Progenitor cell of endocrine pancreas (in vitro differentiated cells): ENCODE measurements at regions not wholly inside any gene's neighbourhood (a gene's known extent, or its start where the extent isn't known, plus 50 kb on each side); places are given as distances from the start of the nearest gene placed in this dataset.
"Not testable (repeated sequence)": the region's sequence is repeated elsewhere in the genome, so short reads cannot be mapped to it uniquely, and the experiment has no call there.

Source experiments
- DNase-seq: peaks from one replicate; pipeline ENCODE4 v3.0.0; 2021; ENCODE audit warnings: low spot score; ENCODE audit not compliant: unreplicated experiment
- H3K27ac Mint-ChIP-seq: 2 replicates; pipeline ENCODE4 v1.8.0; 2021; ENCODE audit warnings: mild to moderate bottlenecking, moderate library complexity, mixed read lengths
- H3K27me3 Mint-ChIP-seq: 2 replicates; pipeline ENCODE4 v1.8.0; 2021; ENCODE audit warnings: mixed read lengths
- H3K36me3 Mint-ChIP-seq: 2 replicates; pipeline ENCODE4 v1.8.0; 2022; ENCODE audit warnings: mixed read lengths; ENCODE audit not compliant: insufficient read depth
- H3K4me1 Mint-ChIP-seq: 2 replicates; pipeline ENCODE4 v1.8.0; 2021; ENCODE audit warnings: low read depth, mixed read lengths
- H3K4me3 Mint-ChIP-seq: 2 replicates; pipeline ENCODE4 v1.8.0; 2021; ENCODE audit warnings: low read depth, mild to moderate bottlenecking, moderate library complexity, mixed read lengths
- H3K9me3 Mint-ChIP-seq: 2 replicates; pipeline ENCODE4 v1.8.0; 2021; ENCODE audit warnings: low read depth, mixed read lengths
- CTCF ChIP-seq: fragments of 200-600 bp; sonication (generic); IDR thresholded peaks from one replicate; pipeline ENCODE4 v1.5.0; 2021; ENCODE audit warnings: antibody characterized with exemption, mild to moderate bottlenecking; ENCODE audit not compliant: unreplicated experiment

DNA sequence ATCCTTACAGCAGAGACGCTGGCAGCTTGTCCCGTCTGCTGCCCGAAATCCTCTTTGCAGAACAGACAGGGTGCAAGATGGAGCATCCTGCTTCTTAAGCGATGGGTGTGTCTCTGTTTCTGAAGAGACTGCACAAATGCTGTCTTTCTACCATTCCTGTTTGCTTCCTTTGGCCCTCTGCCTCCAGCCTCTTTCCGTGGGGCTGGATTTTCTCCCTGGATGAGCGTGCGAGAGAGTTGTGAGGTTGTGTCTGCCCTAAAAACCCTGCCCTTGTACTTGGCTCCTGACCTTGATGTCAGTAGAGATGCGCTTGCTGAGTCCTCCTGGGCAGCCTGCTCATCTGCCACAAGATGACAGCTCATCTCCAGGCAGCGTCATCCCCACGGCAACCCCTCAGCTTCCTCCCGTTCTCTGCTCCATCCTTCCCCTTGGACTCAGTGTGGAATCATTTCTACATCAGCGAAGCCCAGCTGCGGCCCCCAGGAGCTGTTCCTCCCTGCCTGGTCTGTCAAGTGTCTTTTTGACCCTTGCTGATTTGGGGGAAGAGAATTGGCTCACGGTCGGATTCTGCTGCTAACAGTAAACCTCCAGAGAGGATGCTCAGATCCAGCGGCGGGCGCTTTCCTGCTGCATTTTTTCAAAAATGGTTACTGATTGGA lies 246.2 kb downstream of the ASMT start:
- Mint-ChIP-seq H3K4me1 (no peaks in the 10 kb centered on the region), H3K27ac (peak overlapping the region; percentile 25), H3K27me3 (no peaks in the 10 kb centered on the region), H3K36me3 (no peaks in the 10 kb centered on the region), H3K9me3 (no peaks in the 10 kb centered on the region), H3K4me3 (no peak overlapping the region)
- no peak for TF ChIP-seq CTCF
- no peak for DNase-seq

- not testable (repeated sequence) for H3K36me3 Mint-ChIP-seq, H3K4me1 Mint-ChIP-seq, H3K9me3 Mint-ChIP-seq, DNase-seq, H3K27me3 Mint-ChIP-seq, H3K4me3 Mint-ChIP-seq, H3K27ac Mint-ChIP-seq
Measured at GRCh38 chrX:1863995-1864394, 249.1 kb downstream of the ASMT start.

- Mint-ChIP-seq H3K27ac (no peak overlapping the region), H3K27me3 (peaks cover 5% of the 10 kb centered on the region), H3K36me3 (no peaks in the 10 kb centered on the region), H3K4me3 (no peak overlapping the region), H3K9me3 (no peaks in the 10 kb centered on the region), H3K4me1 (no peaks in the 10 kb centered on the region)
- TF ChIP-seq CTCF, result no peak
- DNase-seq, result no peak
Measured at GRCh38 chrX:1870421-1870820, 255.6 kb downstream of the ASMT start.

DNA sequence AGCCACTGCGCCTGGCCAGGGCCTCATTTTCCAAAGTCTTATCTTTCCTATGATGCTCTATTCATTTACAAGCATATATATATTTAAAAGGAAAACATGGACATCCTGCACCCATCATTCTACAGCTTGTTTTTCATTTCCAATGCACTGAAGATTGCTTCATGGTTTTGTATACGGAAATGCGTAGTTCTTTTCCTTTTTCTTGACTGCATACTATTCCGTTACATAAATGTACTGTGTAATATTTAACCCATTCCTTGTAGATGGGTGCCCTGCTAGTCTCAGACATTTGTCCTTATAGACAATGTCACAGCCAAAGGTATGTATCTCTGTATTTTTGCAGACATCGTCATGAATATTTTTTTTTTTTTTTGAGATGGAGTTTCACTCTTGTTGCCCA lies 257.0 kb downstream of the ASMT start:
- DNase-seq, result no peak
- Mint-ChIP-seq H3K27ac (no peak overlapping the region), H3K4me1 (no peaks in the 10 kb centered on the region), H3K4me3 (no peak overlapping the region), H3K27me3 (peaks cover 5% of the 10 kb centered on the region), H3K36me3 (no peaks in the 10 kb centered on the region), H3K9me3 (no peaks in the 10 kb centered on the region)
- TF ChIP-seq CTCF, result no peak

- Mint-ChIP-seq H3K27me3 (peaks cover 5% of the 10 kb centered on the region), H3K9me3 (no peaks in the 10 kb centered on the region), H3K27ac (no peak overlapping the region), H3K4me3 (no peak overlapping the region), H3K36me3 (no peaks in the 10 kb centered on the region), H3K4me1 (no peaks in the 10 kb centered on the region)
- no peak for DNase-seq
- TF ChIP-seq CTCF, result no peak
Measured at GRCh38 chrX:1873671-1874070, 258.8 kb downstream of the ASMT start.

- peaks cover 3% of the 10 kb centered on the region for H3K9me3 Mint-ChIP-seq
- TF ChIP-seq CTCF, result no peak
- no peaks in the 10 kb centered on the region for H3K4me1 Mint-ChIP-seq
- H3K27ac Mint-ChIP-seq, result no peak overlapping the region
- no peaks in the 10 kb centered on the region for H3K36me3 Mint-ChIP-seq
- H3K4me3 Mint-ChIP-seq, result no peak overlapping the region
- H3K27me3 Mint-ChIP-seq, result peaks cover 5% of the 10 kb centered on the region
- DNase-seq, result no peak
Measured at GRCh38 chrX:1874416-1874815, 259.6 kb downstream of the ASMT start.
